ENCODE measurements at regions not wholly inside any gene's neighbourhood (a gene's known extent, or its start where the extent isn't known, plus 50 kb on each side); places are given as distances from the start of the nearest gene placed in this dataset.

DNA sequence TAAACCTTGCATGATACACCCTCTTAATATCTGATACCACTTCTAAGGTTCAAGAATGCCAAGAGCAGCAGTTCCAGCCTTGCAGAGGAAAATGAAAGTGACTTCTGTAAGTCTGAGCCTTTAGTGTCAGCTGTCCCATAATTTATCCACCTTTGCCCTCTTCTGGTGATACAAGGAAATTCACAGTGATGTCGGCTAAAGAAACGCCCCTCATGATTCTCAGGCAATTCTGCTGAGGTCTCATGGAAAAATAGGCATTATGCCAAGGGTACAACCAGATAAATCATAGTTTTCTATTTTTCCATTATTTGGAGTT is 172.2 kb upstream of the CXCL13 start:
- TF ChIP-seq POLR2A (IDR thresholded peaks at IDR 0.05) (no peak), POLR2AphosphoS5 (IDR thresholded peaks at IDR 0.05) (no peak)
- TF ChIP-seq, protein P1, sequence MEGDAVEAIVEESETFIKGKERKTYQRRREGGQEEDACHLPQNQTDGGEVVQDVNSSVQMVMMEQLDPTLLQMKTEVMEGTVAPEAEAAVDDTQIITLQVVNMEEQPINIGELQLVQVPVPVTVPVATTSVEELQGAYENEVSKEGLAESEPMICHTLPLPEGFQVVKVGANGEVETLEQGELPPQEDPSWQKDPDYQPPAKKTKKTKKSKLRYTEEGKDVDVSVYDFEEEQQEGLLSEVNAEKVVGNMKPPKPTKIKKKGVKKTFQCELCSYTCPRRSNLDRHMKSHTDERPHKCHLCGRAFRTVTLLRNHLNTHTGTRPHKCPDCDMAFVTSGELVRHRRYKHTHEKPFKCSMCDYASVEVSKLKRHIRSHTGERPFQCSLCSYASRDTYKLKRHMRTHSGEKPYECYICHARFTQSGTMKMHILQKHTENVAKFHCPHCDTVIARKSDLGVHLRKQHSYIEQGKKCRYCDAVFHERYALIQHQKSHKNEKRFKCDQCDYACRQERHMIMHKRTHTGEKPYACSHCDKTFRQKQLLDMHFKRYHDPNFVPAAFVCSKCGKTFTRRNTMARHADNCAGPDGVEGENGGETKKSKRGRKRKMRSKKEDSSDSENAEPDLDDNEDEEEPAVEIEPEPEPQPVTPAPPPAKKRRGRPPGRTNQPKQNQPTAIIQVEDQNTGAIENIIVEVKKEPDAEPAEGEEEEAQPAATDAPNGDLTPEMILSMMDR (IDR thresholded peaks at IDR 0.05 in 8 of 11, conservative IDR thresholded peaks at IDR 0.05 in 3 of 11) = peak in 10 of 11 experiments; percentile 32 to 73 (median 60)

Data from spleen (tissue), 7 donors.